Keratinocyte (primary cell): ENCODE measurements at regions not wholly inside any gene's neighbourhood (a gene's known extent, or its start where the extent isn't known, plus 50 kb on each side); places are given as distances from the start of the nearest gene placed in this dataset.

Source experiments
- DNase-seq: peaks from one replicate; pipeline ENCODE4 v3.0.0-alpha.2; 2011; ENCODE audit warnings: low read depth, missing footprints, low spot score
- FAIRE-seq: peaks from 2 replicates; lab custom pipeline; 2011; peaks lifted over from hg19 to GRCh38; lab: Jason Lieb, UNC
- H2AFZ ChIP-seq: 2 replicates; pipeline ENCODE4 v1.6.0; 2012; ENCODE audit warnings: low read length, control low read depth, inconsistent platforms; ENCODE audit not compliant: control insufficient read depth
- H3K27ac ChIP-seq: 2 replicates; pipeline ENCODE4 v1.5.1; 2011; ENCODE audit warnings: low read length; ENCODE audit not compliant: control insufficient read depth, insufficient read depth
- H3K27me3 ChIP-seq: 3 replicates; pipeline ENCODE4 v1.6.0; 2011; ENCODE audit warnings: low read length; ENCODE audit not compliant: control insufficient read depth, insufficient read depth; ENCODE audit errors: extremely low read depth
- H3K36me3 ChIP-seq, 2 experiments: 2 replicates in 1 of 2; 3 replicates in 1 of 2; pipeline ENCODE4 v1.5.1; 2011; ENCODE audit warnings: low read length in 2 of 2, mild to moderate bottlenecking in 1 of 2; ENCODE audit not compliant: control insufficient read depth in 2 of 2, insufficient read depth in 2 of 2; ENCODE audit errors: extremely low read depth in 1 of 2
- H3K4me1 ChIP-seq: 3 replicates; pipeline ENCODE4 v1.5.1; 2011; ENCODE audit warnings: low read length; ENCODE audit not compliant: control insufficient read depth, insufficient read depth; ENCODE audit errors: extremely low read depth
- H3K4me2 ChIP-seq: 3 replicates; pipeline ENCODE4 v1.6.0; 2011; ENCODE audit warnings: low read depth, low read length; ENCODE audit not compliant: control insufficient read depth, insufficient read depth; ENCODE audit errors: extremely low read depth
- H3K4me3 ChIP-seq, 3 experiments: fragments of 200-600 bp in 1 of 3; sonication (generic) in 1 of 3; 2 replicates in 2 of 3; 3 replicates in 1 of 3; pipeline ENCODE4 v1.5.1; 2011 to 2016; ENCODE audit warnings: low read length in 3 of 3, mild to moderate bottlenecking in 3 of 3, control low read depth in 2 of 3, inconsistent platforms in 1 of 3, low read depth in 1 of 3, mixed read lengths in 1 of 3, mixed run types in 1 of 3, moderate library complexity in 1 of 3; ENCODE audit not compliant: control insufficient read depth in 2 of 3, insufficient read depth in 2 of 3; ENCODE audit errors: extremely low read depth in 1 of 3
- H3K79me2 ChIP-seq: 2 replicates; pipeline ENCODE4 v1.6.0; 2012; ENCODE audit warnings: low read length; ENCODE audit not compliant: control insufficient read depth, insufficient read depth
- H3K9ac ChIP-seq: 3 replicates; pipeline ENCODE4 v1.6.0; 2011; ENCODE audit warnings: low read length; ENCODE audit not compliant: control insufficient read depth, insufficient read depth; ENCODE audit errors: extremely low read depth
- H3K9me1 ChIP-seq: 3 replicates; pipeline ENCODE4 v1.6.0; 2011; ENCODE audit warnings: low read length; ENCODE audit not compliant: control insufficient read depth, insufficient read depth; ENCODE audit errors: extremely low read depth
- H3K9me3 ChIP-seq: 2 replicates; pipeline ENCODE4 v1.5.1; 2012; ENCODE audit warnings: low read depth, low read length; ENCODE audit not compliant: control insufficient read depth
- H4K20me1 ChIP-seq: 3 replicates; pipeline ENCODE4 v1.6.0; 2011; ENCODE audit warnings: low read length; ENCODE audit not compliant: control insufficient read depth, insufficient read depth; ENCODE audit errors: extremely low read depth
- EZH2 ChIP-seq: IDR thresholded peaks from one replicate; pipeline ENCODE4 v1.6.1; 2012; ENCODE audit warnings: inconsistent platforms, mild to moderate bottlenecking, low read length, moderate library complexity
- dilution Hi-C: fragments of 300-500 bp; cut with MboI; formaldehyde crosslinking; loops from one replicate; pipeline ENCODE4 v1.7.0; 2020; ENCODE audit warnings: low sequenced_read_pairs; ENCODE audit not compliant: extremely low pct_ligation_motif_present
- TF ChIP-seq, protein P1 (sequence below), 3 experiments: IDR thresholded peaks in 1 of 3; conservative IDR thresholded peaks in 1 of 3; optimal IDR thresholded peaks in 1 of 3; 2 replicates in 2 of 3; 3 replicates in 1 of 3; pipeline versions ENCODE3 to v1.5.1; 2011; ENCODE audit warnings: low read length in 3 of 3, mild to moderate bottlenecking in 3 of 3, moderate library complexity in 2 of 3, control low read depth in 1 of 3, inconsistent platforms in 1 of 3; ENCODE audit not compliant: insufficient read depth in 2 of 3; ENCODE audit errors: extremely low read depth in 1 of 3

- Histone ChIP-seq H3K9ac (no peak overlapping the region), H3K9me1 (no peaks in the 10 kb centered on the region), H3K79me2 (no peaks in the 10 kb centered on the region), H3K27ac (no peak overlapping the region), H3K9me3 (no peaks in the 10 kb centered on the region), H3K27me3 (no peaks in the 10 kb centered on the region), H3K4me2 (no peak overlapping the region), H3K36me3 (no peaks in the 10 kb centered on the region), H4K20me1 (no peaks in the 10 kb centered on the region), H3K4me1 (no peaks in the 10 kb centered on the region), H3K4me3 (no peak overlapping the region), H2AFZ (no peak overlapping the region)
- DNase-seq (no peak), FAIRE-seq (no peak)
- dilution Hi-C loops = no loop called here
- no peak for TF ChIP-seq EZH2
- TF ChIP-seq, protein P1, sequence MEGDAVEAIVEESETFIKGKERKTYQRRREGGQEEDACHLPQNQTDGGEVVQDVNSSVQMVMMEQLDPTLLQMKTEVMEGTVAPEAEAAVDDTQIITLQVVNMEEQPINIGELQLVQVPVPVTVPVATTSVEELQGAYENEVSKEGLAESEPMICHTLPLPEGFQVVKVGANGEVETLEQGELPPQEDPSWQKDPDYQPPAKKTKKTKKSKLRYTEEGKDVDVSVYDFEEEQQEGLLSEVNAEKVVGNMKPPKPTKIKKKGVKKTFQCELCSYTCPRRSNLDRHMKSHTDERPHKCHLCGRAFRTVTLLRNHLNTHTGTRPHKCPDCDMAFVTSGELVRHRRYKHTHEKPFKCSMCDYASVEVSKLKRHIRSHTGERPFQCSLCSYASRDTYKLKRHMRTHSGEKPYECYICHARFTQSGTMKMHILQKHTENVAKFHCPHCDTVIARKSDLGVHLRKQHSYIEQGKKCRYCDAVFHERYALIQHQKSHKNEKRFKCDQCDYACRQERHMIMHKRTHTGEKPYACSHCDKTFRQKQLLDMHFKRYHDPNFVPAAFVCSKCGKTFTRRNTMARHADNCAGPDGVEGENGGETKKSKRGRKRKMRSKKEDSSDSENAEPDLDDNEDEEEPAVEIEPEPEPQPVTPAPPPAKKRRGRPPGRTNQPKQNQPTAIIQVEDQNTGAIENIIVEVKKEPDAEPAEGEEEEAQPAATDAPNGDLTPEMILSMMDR (optimal IDR thresholded peaks at IDR 0.05 in 1 of 3, IDR thresholded peaks at IDR 0.05 in 1 of 3, conservative IDR thresholded peaks at IDR 0.05 in 1 of 3; ENCODE audit: extremely low read depth in 1 of 3, insufficient read depth in 2 of 3, low read length in 3 of 3) = no peak
Observed at GRCh38 chr9:26722755-26723154, 169.8 kb downstream of the CAAP1 start.

DNA sequence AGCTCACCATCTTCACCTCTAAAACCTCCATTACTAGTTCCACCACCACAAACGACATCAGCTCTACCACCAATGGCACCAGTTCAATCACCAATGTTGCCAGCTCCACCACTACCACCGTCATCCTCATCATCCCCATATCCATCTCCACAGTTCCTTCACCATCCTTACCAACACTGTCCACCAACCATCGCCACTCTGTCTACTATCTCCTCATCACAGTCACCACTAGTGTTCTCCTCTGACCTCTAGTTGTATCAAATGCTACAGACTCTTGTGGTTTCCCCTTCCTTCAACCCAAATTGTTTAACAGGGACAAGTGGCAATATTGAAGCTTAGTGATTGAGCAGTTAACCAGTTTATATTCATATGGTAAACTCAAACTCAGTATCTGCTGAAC lies 182.6 kb downstream of the CAAP1 start:
- Histone ChIP-seq H3K4me2 (no peak overlapping the region), H3K27me3 (no peaks in the 10 kb centered on the region), H3K36me3 (no peaks in the 10 kb centered on the region), H3K9ac (no peak overlapping the region), H3K9me3 (no peaks in the 10 kb centered on the region), H3K27ac (no peak overlapping the region), H3K4me3 (no peak overlapping the region), H2AFZ (no peak overlapping the region), H3K79me2 (no peaks in the 10 kb centered on the region), H3K4me1 (no peaks in the 10 kb centered on the region), H3K9me1 (no peaks in the 10 kb centered on the region), H4K20me1 (no peaks in the 10 kb centered on the region)
- DNase-seq (no peak), FAIRE-seq (no peak)
- dilution Hi-C loops = no loop called here
- TF ChIP-seq EZH2 = no peak
- TF ChIP-seq, protein P1 (optimal IDR thresholded peaks at IDR 0.05 in 1 of 3, IDR thresholded peaks at IDR 0.05 in 1 of 3, conservative IDR thresholded peaks at IDR 0.05 in 1 of 3; ENCODE audit: extremely low read depth in 1 of 3, insufficient read depth in 2 of 3, low read length in 3 of 3) = no peak
